Cardiac muscle cell (in vitro differentiated cells and primary cell): ENCODE measurements at regions not wholly inside any gene's neighbourhood (a gene's known extent, or its start where the extent isn't known, plus 50 kb on each side); places are given as distances from the start of the nearest gene placed in this dataset.

Experiments
- DNase-seq, 2 donors: peaks; one replicate each; pipeline versions ENCODE4 v3.0.0 to v3.0.0-alpha.2; 2010 to 2017; ENCODE audit warnings: low read depth in 1 of 2, low spot score in 1 of 2
- H3K27ac ChIP-seq: fragments of 200-600 bp; sonication (generic); 2 replicates; pipeline ENCODE4 v1.5.1; 2016
- H3K27me3 ChIP-seq: fragments of 200-600 bp; sonication (generic); 2 replicates; pipeline ENCODE4 v1.6.0; 2016; ENCODE audit warnings: control low read depth
- H3K36me3 ChIP-seq: fragments of 200-600 bp; sonication (generic); 2 replicates; pipeline ENCODE4 v1.5.1; 2016; ENCODE audit warnings: control low read depth
- H3K4me1 ChIP-seq: fragments of 200-600 bp; sonication (generic); 2 replicates; pipeline ENCODE4 v1.8.1; 2017; ENCODE audit warnings: low read depth, mild to moderate bottlenecking, mixed run types
- H3K4me3 ChIP-seq: fragments of 200-600 bp; sonication (generic); 2 replicates; pipeline ENCODE4 v1.5.1; 2016; ENCODE audit warnings: mild to moderate bottlenecking
- H3K9me3 ChIP-seq: fragments of 200-600 bp; sonication (generic); 2 replicates; pipeline ENCODE4 v1.5.1; 2017; ENCODE audit warnings: low read depth, mild to moderate bottlenecking, control low read depth
- TF ChIP-seq, protein P1 (sequence below): IDR thresholded peaks from 2 replicates; pipeline ENCODE4 v1.5.1; 2012; ENCODE audit warnings: low read depth, mild to moderate bottlenecking, low read length

DNA sequence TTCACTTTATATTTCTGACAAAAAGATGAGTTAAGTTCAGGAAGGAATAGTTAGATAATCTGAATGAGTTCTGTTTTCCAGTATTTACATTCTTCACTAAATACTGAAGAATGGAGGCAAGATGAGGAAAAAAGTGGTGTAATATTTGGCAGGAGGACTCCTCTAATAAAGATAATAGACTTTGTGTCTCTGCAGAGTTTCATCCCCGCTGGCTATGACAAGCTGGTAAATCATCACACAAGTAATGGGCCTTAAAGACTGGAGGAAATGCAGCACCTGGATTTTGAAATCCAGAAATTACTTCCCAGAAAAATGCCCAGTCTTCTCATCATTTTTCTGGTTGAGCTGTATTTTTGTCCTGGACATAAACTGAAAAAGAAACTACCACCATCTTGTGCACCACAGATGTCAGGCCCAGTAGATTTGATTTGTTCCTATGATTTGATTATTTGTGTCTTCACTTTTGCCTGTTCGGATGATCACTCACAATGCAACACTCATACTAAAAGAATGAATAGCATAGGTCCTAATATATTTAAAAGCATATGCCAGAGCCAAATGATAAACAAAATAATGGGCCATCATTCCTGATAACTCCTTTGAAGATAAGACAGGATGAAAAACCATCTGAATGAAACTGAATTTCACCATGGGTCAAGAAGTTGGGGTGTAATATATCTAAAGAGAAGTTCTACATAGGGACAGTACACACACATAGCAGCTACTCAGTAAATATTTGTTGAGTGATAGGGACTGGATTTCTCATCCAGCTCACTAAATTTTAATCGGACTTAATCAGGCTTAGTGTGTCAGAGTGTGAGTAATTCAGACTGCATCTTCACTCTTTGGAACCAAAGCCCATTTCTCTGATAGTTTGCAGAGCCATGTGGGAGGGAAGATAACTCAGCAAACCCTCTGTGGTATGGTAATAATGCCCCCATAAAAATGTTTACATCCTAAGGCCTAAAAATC is 200.5 kb downstream of the HINT1 start:
- TF ChIP-seq, protein P1, sequence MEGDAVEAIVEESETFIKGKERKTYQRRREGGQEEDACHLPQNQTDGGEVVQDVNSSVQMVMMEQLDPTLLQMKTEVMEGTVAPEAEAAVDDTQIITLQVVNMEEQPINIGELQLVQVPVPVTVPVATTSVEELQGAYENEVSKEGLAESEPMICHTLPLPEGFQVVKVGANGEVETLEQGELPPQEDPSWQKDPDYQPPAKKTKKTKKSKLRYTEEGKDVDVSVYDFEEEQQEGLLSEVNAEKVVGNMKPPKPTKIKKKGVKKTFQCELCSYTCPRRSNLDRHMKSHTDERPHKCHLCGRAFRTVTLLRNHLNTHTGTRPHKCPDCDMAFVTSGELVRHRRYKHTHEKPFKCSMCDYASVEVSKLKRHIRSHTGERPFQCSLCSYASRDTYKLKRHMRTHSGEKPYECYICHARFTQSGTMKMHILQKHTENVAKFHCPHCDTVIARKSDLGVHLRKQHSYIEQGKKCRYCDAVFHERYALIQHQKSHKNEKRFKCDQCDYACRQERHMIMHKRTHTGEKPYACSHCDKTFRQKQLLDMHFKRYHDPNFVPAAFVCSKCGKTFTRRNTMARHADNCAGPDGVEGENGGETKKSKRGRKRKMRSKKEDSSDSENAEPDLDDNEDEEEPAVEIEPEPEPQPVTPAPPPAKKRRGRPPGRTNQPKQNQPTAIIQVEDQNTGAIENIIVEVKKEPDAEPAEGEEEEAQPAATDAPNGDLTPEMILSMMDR: no peak
- Histone ChIP-seq H3K4me3 (no peak overlapping the region), H3K4me1 (no peaks in the 10 kb centered on the region), H3K27me3 (no peaks in the 10 kb centered on the region), H3K9me3 (no peaks in the 10 kb centered on the region), H3K27ac (no peak overlapping the region), H3K36me3 (no peaks in the 10 kb centered on the region)
- no peak for DNase-seq

DNA sequence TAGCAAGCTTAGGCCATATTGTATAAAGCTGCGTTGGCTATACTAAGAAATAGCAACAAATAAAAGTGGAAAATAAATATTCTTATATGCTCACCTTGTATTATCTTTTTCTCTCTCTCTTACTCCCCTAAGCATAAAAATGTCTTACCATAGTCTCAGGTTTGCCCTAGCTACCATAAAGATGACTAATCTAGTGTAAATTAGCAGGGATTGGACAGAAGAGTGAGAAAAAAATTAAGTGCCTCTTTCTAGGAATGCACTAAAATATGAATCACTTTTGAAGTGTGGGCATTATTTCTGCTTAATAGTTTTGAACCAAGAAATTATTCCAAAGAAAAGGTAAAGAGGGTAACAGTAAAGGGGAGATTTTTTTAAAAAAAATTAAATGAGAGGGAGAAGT is 201.3 kb downstream of the HINT1 start:
- Histone ChIP-seq H3K4me1 (no peaks in the 10 kb centered on the region), H3K9me3 (no peaks in the 10 kb centered on the region), H3K27me3 (no peaks in the 10 kb centered on the region), H3K4me3 (no peak overlapping the region), H3K27ac (no peak overlapping the region), H3K36me3 (no peaks in the 10 kb centered on the region)
- TF ChIP-seq, protein P1: no peak
- no peak for DNase-seq

- no peaks in the 10 kb centered on the region for H3K27me3 ChIP-seq
- H3K4me1 ChIP-seq: peaks cover 13% of the 10 kb centered on the region
- H3K36me3 ChIP-seq: no peaks in the 10 kb centered on the region
- DNase-seq: no peak
- TF ChIP-seq, protein P1: no peak
- no peaks in the 10 kb centered on the region for H3K9me3 ChIP-seq
- H3K27ac ChIP-seq: no peak overlapping the region
- H3K4me3 ChIP-seq: no peak overlapping the region
Measured at GRCh38 chr5:130957151-130957550, 207.9 kb downstream of the HINT1 start.

GRCh38 chr5:130955041-130955440 is 210.0 kb downstream of the HINT1 start:
- DNase-seq: no peak
- Histone ChIP-seq H3K36me3 (no peaks in the 10 kb centered on the region), H3K4me3 (no peak overlapping the region), H3K9me3 (no peaks in the 10 kb centered on the region), H3K27ac (no peak overlapping the region), H3K4me1 (peaks cover 13% of the 10 kb centered on the region), H3K27me3 (no peaks in the 10 kb centered on the region)
- TF ChIP-seq, protein P1: no peak

DNA sequence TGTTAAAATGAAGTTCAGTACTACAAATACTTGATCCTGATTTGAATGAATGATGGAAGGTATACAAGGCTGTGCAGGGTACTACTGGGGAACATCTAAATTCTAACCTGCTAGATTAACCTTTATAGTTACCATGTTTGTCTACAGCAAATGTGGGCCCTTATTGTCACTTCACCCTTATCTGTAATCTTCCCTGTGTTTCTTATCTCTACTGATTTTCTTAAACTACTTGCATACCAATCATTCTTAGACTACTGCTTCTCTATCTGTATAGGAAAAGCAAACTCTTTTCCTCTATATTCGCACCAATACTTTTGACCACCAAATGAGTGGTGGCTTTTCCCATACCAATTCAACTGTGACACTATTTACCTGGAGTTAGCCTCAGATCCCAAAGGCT is 210.7 kb downstream of the HINT1 start:
- no peak for DNase-seq
- Histone ChIP-seq H3K4me1 (peaks cover 13% of the 10 kb centered on the region), H3K27ac (no peak overlapping the region), H3K9me3 (no peaks in the 10 kb centered on the region), H3K4me3 (no peak overlapping the region), H3K36me3 (no peaks in the 10 kb centered on the region), H3K27me3 (no peaks in the 10 kb centered on the region)
- TF ChIP-seq, protein P1: no peak
